Hindlimb muscle (tissue), 1 donor: ENCODE measurements at regions not wholly inside any gene's neighbourhood (a gene's known extent, or its start where the extent isn't known, plus 50 kb on each side); places are given as distances from the start of the nearest gene placed in this dataset.
"Not testable (repeated sequence)": the region's sequence is repeated elsewhere in the genome, so short reads cannot be mapped to it uniquely, and the experiment has no call there.

Experiments used
- DNase-seq: peaks from one replicate; pipeline ENCODE4 v3.0.0-alpha.2; 2013

- peak; percentile 1 for DNase-seq
Observed at GRCh38 chrX:106220177-106220576, 52.1 kb downstream of the PWWP3B start.

- DNase-seq, result no peak
Observed at GRCh38 chrX:106243376-106243775, 75.3 kb downstream of the PWWP3B start.

DNA sequence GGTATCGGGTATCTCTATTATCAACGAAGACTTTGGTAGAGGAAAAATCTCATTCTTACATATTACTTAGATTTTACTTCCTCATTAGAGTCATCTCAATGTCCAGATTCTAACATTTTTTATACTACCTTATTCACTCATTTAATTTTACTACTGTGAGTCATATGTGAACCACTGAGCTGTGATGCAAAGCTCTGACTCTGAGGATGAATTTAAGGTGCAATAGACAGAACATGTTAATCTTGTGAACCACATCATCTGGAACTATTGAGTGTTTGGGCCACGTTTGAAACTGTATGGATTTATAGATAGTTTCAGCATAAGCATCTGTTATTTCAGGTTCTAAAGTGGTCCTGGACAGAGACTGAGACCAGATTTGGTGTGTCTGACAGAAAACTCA, 78.4 kb downstream of the PWWP3B start:
- DNase-seq, result no peak

- DNase-seq, result no peak
Observed at GRCh38 chrX:106247162-106247561, 79.1 kb downstream of the PWWP3B start.

DNA sequence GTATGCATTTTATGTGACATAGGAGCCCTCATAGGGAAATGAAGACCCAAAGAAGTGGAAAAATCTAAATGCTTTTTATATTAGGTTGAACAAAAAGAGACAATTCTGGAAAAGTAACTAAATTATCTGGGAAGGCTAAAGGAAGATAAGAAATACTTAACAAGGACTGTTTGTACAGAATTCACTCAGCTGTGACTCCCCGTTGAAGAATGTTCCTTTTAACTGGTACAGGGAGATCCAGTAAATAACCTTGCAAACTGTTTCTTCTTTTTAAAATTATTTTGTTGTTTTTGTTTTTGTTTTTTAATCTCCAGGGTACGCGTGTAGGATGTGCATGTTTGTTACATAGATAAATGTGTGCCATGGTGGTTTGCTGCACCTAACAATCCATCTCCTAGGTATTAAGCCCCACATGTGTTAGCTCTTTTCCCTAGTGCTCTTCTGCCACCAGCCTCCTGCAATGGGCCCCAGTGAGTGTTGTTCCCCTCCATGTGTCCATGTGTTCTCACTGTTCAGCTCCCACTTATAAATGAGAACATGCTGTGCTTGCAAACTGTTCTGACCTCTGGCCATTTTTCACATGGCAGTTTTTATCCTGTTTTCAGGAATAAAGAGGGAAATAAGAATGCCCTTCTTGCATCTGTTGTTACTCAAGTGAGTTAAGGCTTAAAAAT, 81.7 kb downstream of the PWWP3B start:
- no peak for DNase-seq

GRCh38 chrX:106263817-106264216, 95.7 kb downstream of the PWWP3B start:
- no peak for DNase-seq

GRCh38 chrX:106273947-106274587, 106.0 kb downstream of the PWWP3B start:
- DNase-seq, result not testable (repeated sequence)

- not testable (repeated sequence) for DNase-seq
Observed at GRCh38 chrX:106275172-106275571, 107.1 kb downstream of the PWWP3B start.

DNA sequence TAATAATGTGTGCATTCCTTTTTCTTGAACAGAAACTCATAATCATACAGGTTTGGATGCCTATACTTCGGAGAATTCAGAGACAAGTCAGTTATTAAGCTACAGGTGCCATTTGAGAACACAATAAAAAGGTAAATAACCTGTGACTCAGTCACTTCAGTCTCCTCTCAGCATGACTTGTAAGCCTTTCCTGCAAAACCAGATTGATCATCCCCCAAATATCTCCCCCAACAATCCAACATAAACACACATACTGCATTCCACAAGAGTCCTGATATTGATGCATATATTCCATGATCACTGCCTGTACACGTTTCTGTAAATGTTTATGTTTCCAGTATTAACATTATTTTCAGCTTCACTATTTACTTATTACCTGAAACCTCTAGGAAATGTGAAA, 110.8 kb downstream of the PWWP3B start:
- no peak for DNase-seq

- no peak for DNase-seq
Observed at GRCh38 chrX:106281383-106281782, 113.3 kb downstream of the PWWP3B start.

GRCh38 chrX:106283841-106284240, 115.7 kb downstream of the PWWP3B start:
- DNase-seq, result no peak

DNA sequence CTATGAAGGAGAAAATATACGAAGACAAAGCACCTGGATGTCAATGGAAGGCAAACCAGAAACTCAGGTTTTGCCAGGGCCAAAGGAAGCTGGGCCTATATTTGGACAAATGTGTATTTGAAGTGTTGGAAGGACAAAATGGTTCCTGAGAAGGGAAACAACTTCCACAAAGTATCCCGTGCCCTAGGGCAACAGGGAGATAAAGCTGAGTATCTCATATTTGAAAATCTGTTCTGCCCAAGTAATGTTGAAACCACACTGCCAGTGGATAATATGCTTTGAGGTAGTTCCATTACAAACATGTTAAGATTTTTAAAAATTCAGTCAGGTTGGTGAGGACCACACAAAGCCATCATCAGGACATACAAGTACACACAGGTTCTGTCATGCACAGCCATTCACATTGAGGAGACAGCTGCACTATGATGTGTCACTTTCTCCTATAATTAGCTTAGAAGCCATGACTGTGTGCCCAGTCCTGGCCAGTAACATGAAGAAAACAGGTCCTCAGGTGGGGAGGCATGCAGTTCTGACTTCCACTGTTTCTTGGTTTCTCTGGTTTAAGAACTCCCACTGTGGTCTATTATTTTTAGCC, 116.4 kb downstream of the PWWP3B start:
- DNase-seq, result no peak

GRCh38 chrX:106286053-106286650, 118.0 kb downstream of the PWWP3B start:
- no peak for DNase-seq

- DNase-seq, result not testable (repeated sequence)
Observed at GRCh38 chrX:106290778-106291177, 122.7 kb downstream of the PWWP3B start.

DNA sequence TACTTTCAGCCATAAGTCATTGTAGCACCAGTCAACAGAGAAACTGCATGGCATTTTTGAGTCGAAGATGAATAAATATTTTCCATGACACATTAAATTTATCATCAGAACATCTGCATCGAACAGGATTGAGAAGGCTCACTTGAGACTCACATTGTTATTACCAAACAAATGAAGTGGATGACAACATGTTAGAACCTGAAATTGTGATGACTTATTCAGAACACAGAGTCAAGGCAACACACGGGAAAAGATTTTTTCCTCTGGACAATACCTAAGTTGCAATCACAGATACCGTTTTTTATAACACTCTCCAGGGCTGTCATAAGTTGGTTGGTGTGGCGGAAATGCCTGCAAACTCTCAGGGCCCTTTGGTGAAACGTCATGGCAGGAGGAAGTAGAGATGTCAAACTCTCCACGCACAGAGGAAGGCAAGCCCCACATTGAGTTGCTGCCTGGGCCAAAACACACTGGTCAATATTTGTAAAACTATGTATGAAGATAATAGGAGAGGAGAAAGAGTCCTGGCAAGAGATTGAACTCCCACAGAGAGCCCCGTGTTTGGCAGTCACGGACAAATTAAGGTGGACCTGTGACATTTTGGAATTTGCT, 123.8 kb downstream of the PWWP3B start:
- DNase-seq, result not testable (repeated sequence)

- DNase-seq, result no peak
Observed at GRCh38 chrX:106300239-106300638, 132.1 kb downstream of the PWWP3B start.

GRCh38 chrX:106300656-106301055, 132.6 kb downstream of the PWWP3B start:
- no peak for DNase-seq

DNA sequence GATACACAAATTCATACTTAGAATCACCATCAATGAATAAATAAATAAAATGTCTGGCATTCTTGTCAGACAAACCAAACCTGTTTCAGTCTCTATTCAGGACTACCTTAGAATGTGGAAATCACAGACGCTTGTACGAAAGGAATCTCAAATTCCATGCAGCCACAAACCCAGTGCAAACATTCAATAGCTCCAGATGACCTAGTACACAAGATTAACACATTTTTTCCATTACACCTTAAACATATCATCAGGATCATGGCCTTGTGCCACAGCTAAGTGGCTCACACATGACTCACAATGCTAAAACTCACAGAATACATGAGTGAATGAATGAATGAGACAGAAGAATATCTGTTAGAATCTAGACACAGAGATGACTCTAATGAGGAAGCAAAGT, 134.2 kb downstream of the PWWP3B start:
- DNase-seq, result no peak

GRCh38 chrX:106306391-106306947, 138.4 kb downstream of the PWWP3B start:
- DNase-seq, result no peak

DNA sequence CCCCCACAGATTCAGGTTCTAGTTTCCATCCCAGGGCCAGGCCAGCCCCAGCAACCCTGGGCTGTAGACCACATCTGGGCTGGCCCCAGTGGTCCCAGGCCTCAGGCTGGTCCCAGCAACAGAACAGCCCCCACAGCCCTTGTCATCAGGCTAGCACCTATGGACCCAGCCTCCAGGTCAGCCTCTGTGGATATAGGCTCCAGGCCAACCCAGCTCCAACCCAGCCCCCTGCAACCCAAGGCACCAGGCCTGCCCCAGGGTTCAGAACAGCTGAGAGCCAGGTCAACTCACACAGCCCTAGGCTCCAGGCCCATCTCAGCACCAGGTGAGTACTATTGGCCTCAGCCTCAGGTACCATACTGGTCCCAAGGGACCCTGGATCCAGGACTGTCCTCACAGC, 155.3 kb downstream of the PWWP3B start:
- DNase-seq, result no peak

- DNase-seq, result no peak
Observed at GRCh38 chrX:106331606-106332005, 163.5 kb downstream of the PWWP3B start.

- DNase-seq, result no peak
Observed at GRCh38 chrX:106341823-106342222, 173.7 kb downstream of the PWWP3B start.

DNA sequence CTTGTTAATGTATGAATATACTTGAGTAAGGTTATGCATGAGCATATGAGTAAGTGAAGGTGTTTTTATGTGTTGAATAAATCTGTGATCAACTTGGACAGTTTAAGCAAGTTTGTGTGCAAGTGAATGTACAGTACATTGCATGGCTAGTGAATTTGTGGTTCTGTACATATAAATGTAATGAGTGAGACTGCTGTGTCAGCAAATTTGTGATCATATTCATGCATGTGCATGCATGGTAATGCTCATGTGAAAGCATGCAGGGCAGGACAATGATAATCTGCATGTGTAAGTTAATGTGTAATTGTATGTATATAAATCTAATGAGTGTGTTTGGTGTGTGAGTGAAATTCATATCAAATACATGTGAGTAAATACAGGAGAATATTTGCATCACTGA, 188.5 kb downstream of the PWWP3B start:
- no peak for DNase-seq
